MM.1S (cell line): ENCODE measurements at regions not wholly inside any gene's neighbourhood (a gene's known extent, or its start where the extent isn't known, plus 50 kb on each side); places are given as distances from the start of the nearest gene placed in this dataset.
"Not testable (repeated sequence)": the region's sequence is repeated elsewhere in the genome, so short reads cannot be mapped to it uniquely, and the experiment has no call there.

Experiments
- CTCF ChIP-seq: fragments of 300-600 bp; sonication (generic); IDR thresholded peaks from 2 replicates; pipeline ENCODE4 v1.5.1; 2016; ENCODE audit warnings: antibody characterized with exemption, low read length, mixed read lengths
- EZH2 ChIP-seq: fragments of 300-600 bp; sonication (generic); optimal IDR thresholded peaks from 2 replicates; pipeline ENCODE3; 2017; ENCODE audit warnings: low read depth, mild to moderate bottlenecking, antibody characterized with exemption, low read length, mixed read lengths

GRCh38 chr5:98031036-98031435 lies 742.4 kb upstream of the RGMB start:
- TF ChIP-seq CTCF, EZH2: not testable (repeated sequence)
